Glutamatergic neuron (in vitro differentiated cells): ENCODE measurements at regions not wholly inside any gene's neighbourhood (a gene's known extent, or its start where the extent isn't known, plus 50 kb on each side); places are given as distances from the start of the nearest gene placed in this dataset.

Experiments
- DNase-seq: peaks from one replicate; pipeline ENCODE4 v3.0.0; 2022
- H3K27ac Mint-ChIP-seq: one replicate; pipeline ENCODE4 v1.8.0; 2020; ENCODE audit warnings: mild to moderate bottlenecking, mixed read lengths, inconsistent platforms; ENCODE audit not compliant: unreplicated experiment
- H3K27me3 Mint-ChIP-seq: one replicate; pipeline ENCODE4 v1.8.0; 2020; ENCODE audit warnings: mild to moderate bottlenecking, moderate library complexity, mixed read lengths, inconsistent platforms; ENCODE audit not compliant: unreplicated experiment
- H3K36me3 Mint-ChIP-seq: one replicate; pipeline ENCODE4 v1.8.0; 2020; ENCODE audit warnings: mild to moderate bottlenecking, mixed read lengths, inconsistent platforms; ENCODE audit not compliant: unreplicated experiment
- H3K4me1 Mint-ChIP-seq: one replicate; pipeline ENCODE4 v1.8.0; 2020; ENCODE audit warnings: mild to moderate bottlenecking, low read depth, mixed read lengths, inconsistent platforms; ENCODE audit not compliant: unreplicated experiment
- H3K4me3 Mint-ChIP-seq: one replicate; pipeline ENCODE4 v1.8.0; 2020; ENCODE audit warnings: mild to moderate bottlenecking, mixed read lengths, inconsistent platforms; ENCODE audit not compliant: unreplicated experiment
- H3K9me3 Mint-ChIP-seq: one replicate; pipeline ENCODE4 v1.8.0; 2020; ENCODE audit warnings: mild to moderate bottlenecking, moderate library complexity, mixed read lengths, inconsistent platforms; ENCODE audit not compliant: unreplicated experiment
- TF ChIP-seq, protein P1 (sequence below): fragments of 200-600 bp; sonication (generic); IDR thresholded peaks from one replicate; pipeline ENCODE4 v1.5.0; 2021; ENCODE audit not compliant: partially characterized antibody, unreplicated experiment

DNA sequence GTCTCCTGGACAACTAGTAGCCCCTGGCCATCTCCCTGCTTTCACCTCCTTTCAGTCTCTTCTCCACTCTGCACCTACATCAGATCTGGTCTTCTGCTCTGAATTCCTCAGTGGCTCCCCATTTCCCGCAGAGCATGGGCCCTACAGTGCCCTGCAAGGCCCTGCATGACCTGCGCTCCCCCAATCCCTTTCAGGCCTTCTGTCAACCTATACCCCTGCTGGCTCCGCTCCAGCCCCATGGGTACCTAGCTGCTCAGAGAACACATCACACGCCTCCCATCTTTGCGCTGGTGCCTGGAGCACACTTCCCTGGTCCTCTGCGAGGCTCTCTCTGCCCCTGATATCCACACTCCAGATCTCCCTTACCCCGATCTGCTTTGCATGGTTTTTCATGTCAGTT is 145.2 kb downstream of the KATNIP start:
- Mint-ChIP-seq H3K9me3 (no peaks in the 10 kb centered on the region), H3K27ac (no peak overlapping the region), H3K36me3 (no peaks in the 10 kb centered on the region), H3K4me3 (no peak overlapping the region), H3K4me1 (peaks cover 2% of the 10 kb centered on the region), H3K27me3 (no peaks in the 10 kb centered on the region)
- TF ChIP-seq, protein P1, sequence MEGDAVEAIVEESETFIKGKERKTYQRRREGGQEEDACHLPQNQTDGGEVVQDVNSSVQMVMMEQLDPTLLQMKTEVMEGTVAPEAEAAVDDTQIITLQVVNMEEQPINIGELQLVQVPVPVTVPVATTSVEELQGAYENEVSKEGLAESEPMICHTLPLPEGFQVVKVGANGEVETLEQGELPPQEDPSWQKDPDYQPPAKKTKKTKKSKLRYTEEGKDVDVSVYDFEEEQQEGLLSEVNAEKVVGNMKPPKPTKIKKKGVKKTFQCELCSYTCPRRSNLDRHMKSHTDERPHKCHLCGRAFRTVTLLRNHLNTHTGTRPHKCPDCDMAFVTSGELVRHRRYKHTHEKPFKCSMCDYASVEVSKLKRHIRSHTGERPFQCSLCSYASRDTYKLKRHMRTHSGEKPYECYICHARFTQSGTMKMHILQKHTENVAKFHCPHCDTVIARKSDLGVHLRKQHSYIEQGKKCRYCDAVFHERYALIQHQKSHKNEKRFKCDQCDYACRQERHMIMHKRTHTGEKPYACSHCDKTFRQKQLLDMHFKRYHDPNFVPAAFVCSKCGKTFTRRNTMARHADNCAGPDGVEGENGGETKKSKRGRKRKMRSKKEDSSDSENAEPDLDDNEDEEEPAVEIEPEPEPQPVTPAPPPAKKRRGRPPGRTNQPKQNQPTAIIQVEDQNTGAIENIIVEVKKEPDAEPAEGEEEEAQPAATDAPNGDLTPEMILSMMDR = no peak
- no peak for DNase-seq

DNA sequence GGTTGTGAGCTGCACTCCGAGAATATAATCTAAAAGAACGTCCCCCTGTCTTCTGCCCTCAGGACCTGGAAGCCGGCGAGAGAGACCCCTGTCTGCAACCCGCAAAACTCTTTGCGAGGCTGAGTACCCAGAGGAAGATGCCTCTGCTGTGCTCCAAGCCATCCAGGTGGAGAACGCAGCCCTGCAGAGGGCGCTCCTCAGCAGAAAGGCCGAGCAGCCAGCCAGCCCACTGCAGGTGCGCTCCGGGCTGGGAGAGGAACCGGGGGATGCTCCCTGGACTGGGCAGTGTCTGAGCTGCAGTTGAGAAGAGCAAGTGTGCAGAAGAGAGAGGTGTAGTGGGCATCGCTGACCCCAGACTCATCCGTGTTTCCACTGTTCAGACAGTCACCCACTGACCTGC is 148.3 kb downstream of the KATNIP start:
- no peaks in the 10 kb centered on the region for H3K9me3 Mint-ChIP-seq
- DNase-seq = peak; percentile 85
- no peaks in the 10 kb centered on the region for H3K27me3 Mint-ChIP-seq
- peaks cover 4% of the 10 kb centered on the region for H3K4me1 Mint-ChIP-seq
- H3K36me3 Mint-ChIP-seq = no peaks in the 10 kb centered on the region
- TF ChIP-seq, protein P1 = peak; percentile 42
- no peak overlapping the region for H3K4me3 Mint-ChIP-seq
- no peak overlapping the region for H3K27ac Mint-ChIP-seq

DNA sequence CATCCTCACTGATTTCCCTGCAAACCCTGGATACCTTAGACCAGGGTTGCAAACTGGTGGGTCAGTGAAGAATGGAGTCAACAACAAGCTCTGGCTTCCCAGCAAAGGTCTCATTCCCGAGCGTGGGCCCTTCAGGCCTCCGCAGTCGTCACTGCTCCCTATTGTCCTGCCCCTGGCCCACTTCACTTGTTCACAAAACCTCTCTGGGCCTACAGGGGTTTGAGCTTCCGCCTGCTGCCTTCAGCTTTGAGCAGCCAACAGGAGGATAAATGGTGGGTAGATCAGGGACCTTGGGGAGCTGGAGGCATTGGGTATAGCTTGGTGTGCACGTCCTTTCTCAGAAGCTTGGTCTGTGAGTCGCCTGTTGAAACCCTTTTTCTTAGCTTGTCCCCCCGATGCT is 148.8 kb downstream of the KATNIP start:
- Mint-ChIP-seq H3K27me3 (no peaks in the 10 kb centered on the region), H3K4me3 (no peak overlapping the region), H3K4me1 (peaks cover 7% of the 10 kb centered on the region), H3K27ac (no peak overlapping the region), H3K36me3 (no peaks in the 10 kb centered on the region), H3K9me3 (no peaks in the 10 kb centered on the region)
- TF ChIP-seq, protein P1 = no peak
- DNase-seq = no peak

DNA sequence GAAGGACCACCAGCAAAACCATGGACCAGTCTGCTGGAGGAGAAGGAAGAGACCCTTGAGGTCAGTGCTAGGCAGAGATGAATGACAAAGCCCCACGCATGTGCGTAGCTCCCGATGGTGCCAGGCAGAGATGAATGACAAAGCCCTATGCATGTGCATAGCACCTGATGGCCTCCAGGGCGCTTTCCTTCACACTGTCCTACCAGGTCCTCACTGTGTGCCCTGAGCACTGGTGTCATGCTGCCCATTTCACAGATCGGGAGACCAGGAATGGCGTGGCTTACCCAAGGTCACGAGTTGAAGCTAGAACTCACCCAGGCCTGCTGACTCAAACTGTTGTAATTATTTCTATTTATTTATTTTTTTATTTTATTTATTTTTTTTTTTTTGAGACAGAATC is 149.6 kb downstream of the KATNIP start:
- peaks cover 7% of the 10 kb centered on the region for H3K4me1 Mint-ChIP-seq
- no peak for DNase-seq
- H3K36me3 Mint-ChIP-seq = no peaks in the 10 kb centered on the region
- no peak overlapping the region for H3K4me3 Mint-ChIP-seq
- H3K27ac Mint-ChIP-seq = no peak overlapping the region
- TF ChIP-seq, protein P1 = no peak
- no peaks in the 10 kb centered on the region for H3K27me3 Mint-ChIP-seq
- peaks cover 2% of the 10 kb centered on the region for H3K9me3 Mint-ChIP-seq

DNA sequence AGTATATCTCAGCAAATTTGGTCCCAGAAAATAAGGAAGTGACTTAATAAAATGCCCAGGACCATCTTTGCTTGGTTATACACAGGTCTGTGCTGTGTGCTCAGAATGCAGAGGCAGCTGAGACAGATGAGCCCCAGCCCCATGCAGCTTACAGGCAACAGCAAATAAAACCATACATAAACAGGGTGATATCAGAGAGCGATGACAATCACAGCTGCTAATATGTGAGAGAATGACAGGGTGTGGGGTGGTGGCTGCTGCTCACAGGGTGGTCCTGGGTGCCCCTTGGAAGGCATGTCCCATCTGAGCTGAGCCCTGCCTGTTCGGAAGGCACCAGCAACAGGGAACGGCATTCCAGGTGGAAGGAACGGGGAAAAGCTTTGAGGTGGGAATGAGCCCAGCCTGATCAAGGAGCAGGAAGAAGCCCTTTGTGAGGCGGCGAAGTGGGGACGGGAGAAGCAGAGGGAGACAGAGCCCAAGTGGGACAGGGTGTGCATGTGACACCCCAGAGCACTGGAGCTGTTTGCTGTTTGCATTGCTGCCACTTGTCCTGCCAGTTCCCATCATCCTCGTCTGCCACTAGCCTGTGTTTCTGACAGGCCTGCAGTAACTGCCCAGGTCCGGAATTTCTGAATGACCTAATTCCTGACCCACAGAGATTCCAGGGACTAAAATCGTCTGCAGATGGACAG is 150.5 kb downstream of the KATNIP start:
- no peak for DNase-seq
- peaks cover 7% of the 10 kb centered on the region for H3K4me1 Mint-ChIP-seq

More for the DNA sequence above, 150.5 kb downstream of the KATNIP start:
- no peaks in the 10 kb centered on the region for H3K36me3 Mint-ChIP-seq
- H3K27me3 Mint-ChIP-seq = no peaks in the 10 kb centered on the region
- H3K9me3 Mint-ChIP-seq = peaks cover 2% of the 10 kb centered on the region
- H3K4me3 Mint-ChIP-seq = no peak overlapping the region
- H3K27ac Mint-ChIP-seq = no peak overlapping the region
- TF ChIP-seq, protein P1 = no peak
